HepG2 (cell line): ENCODE measurements at regions not wholly inside any gene's neighbourhood (a gene's known extent, or its start where the extent isn't known, plus 50 kb on each side); places are given as distances from the start of the nearest gene placed in this dataset.

Experiments
- ATAC-seq: fragments of 200-7000 bp; cut with Tn5 transposase; 3 replicates; pipeline ENCODE4 v1.9.1; 2020; ENCODE audit warnings: mild to moderate bottlenecking, moderate library complexity
- BruUV-seq: library from RNA; stranded (reverse); fragments of 400-500 nt; replicated peaks from 2 replicates; lab custom pipeline; 2021; lab: Mats Ljungman, UMichigan
- CTCF ChIA-PET: fragments of 300-600 bp; formaldehyde crosslinking; extraction: SDS; loops from one replicate; lab custom pipeline; 2021; ENCODE audit warnings: low total read pairs, inconsistent platforms, low intra/inter-chr PET ratio; lab: Yijun Ruan, JAX
- POLR2A ChIA-PET: fragments of 350-600 bp; sonication (Branson Sonifier 250); formaldehyde crosslinking; loops from one replicate; lab custom pipeline; 2020; ENCODE audit warnings: antibody characterized with exemption, inconsistent platforms; lab: Yijun Ruan, JAX
- DNase-seq: peaks from one replicate; pipeline ENCODE4 v3.0.0-alpha.2; 2015; ENCODE audit warnings: low spot score
- FAIRE-seq: peaks from 3 replicates; lab custom pipeline; 2011; peaks lifted over from hg19 to GRCh38; lab: Jason Lieb, UNC
- H2AFZ ChIP-seq: one replicate; pipeline ENCODE4 v1.6.1; 2011; ENCODE audit warnings: low read length, inconsistent platforms
- H3K27ac ChIP-seq: fragments of 300-600 bp; 3 replicates; pipeline ENCODE4 v1.8.0; 2011; ENCODE audit warnings: mixed run types, mild to moderate bottlenecking, mixed read lengths, low read length, inconsistent platforms; ENCODE audit not compliant: insufficient read depth; ENCODE audit errors: extremely low read length
- H3K27me3 ChIP-seq, 2 experiments: fragments of 200-600 bp in 1 of 2; 2 replicates in 1 of 2; 3 replicates in 1 of 2; pipeline versions ENCODE4 v1.6.0 to v1.8.0; 2011; ENCODE audit warnings: low read length in 2 of 2, mild to moderate bottlenecking in 2 of 2, moderate library complexity in 2 of 2, inconsistent platforms in 1 of 2; ENCODE audit not compliant: insufficient read depth in 2 of 2, control insufficient read depth in 1 of 2
- H3K36me3 ChIP-seq, 2 experiments: fragments of 200-600 bp in 1 of 2; replicated peaks in 1 of 2; 2 replicates in 1 of 2; 3 replicates in 1 of 2; pipeline versions ENCODE4 v1.5.1 to v1.8.0; 2011; ENCODE audit warnings: low read length in 2 of 2, inconsistent platforms in 1 of 2; ENCODE audit not compliant: insufficient read depth in 2 of 2, control insufficient read depth in 1 of 2
- H3K4me1 ChIP-seq: 2 replicates; pipeline ENCODE4 v1.5.1; 2012; ENCODE audit warnings: low read length, inconsistent platforms; ENCODE audit not compliant: insufficient read depth
- H3K4me2 ChIP-seq: 2 replicates; pipeline ENCODE4 v1.6.0; 2011; ENCODE audit warnings: low read depth, low read length, inconsistent platforms
- H3K4me3 ChIP-seq, 3 experiments: fragments of 200-600 bp in 1 of 3; sonication (generic), shearing (Covaris generic) in 1 of 3; replicated peaks in 1 of 3; 2 replicates each; pipeline ENCODE4 v1.5.1; 2011 to 2016; ENCODE audit warnings: low read length in 3 of 3, inconsistent platforms in 2 of 3, low read depth in 2 of 3, mild to moderate bottlenecking in 2 of 3, control low read depth in 1 of 3, mixed read lengths in 1 of 3; ENCODE audit not compliant: insufficient read depth in 1 of 3
- H3K79me2 ChIP-seq: one replicate; pipeline ENCODE4 v1.6.1; 2011; ENCODE audit warnings: low read length, inconsistent platforms; ENCODE audit not compliant: insufficient read depth
- H3K9ac ChIP-seq: 2 replicates; pipeline ENCODE4 v1.6.0; 2011; ENCODE audit warnings: mild to moderate bottlenecking, low read depth, low read length, inconsistent platforms; ENCODE audit not compliant: insufficient read depth
- H3K9me3 ChIP-seq: 2 replicates; pipeline ENCODE4 v1.5.1; 2012; ENCODE audit warnings: mild to moderate bottlenecking, low read length
- H4K20me1 ChIP-seq: 2 replicates; pipeline ENCODE4 v1.6.0; 2011; ENCODE audit warnings: inconsistent platforms, mild to moderate bottlenecking, low read length, moderate library complexity; ENCODE audit not compliant: insufficient read depth
- HNF1A ChIP-seq, 2 experiments: sonication (generic) in 1 of 2; formaldehyde crosslinking in 1 of 2; IDR thresholded peaks; 2 replicates each; pipeline versions ENCODE4 v1.4.0 to v1.6.1; 2016 to 2020; ENCODE audit warnings: borderline replicate concordance in 1 of 2, low read depth in 1 of 2, mild to moderate bottlenecking in 1 of 2, missing genetic modification reagents in 1 of 2
- MLX ChIP-seq: IDR thresholded peaks from 2 replicates; pipeline ENCODE4 v1.6.1; 2016
- PITX1 ChIP-seq: sonication (generic); formaldehyde crosslinking; IDR thresholded peaks from 2 replicates; pipeline ENCODE4 v1.5.1; 2020; ENCODE audit warnings: mild to moderate bottlenecking, missing genetic modification reagents
- RARG ChIP-seq: sonication (generic); formaldehyde crosslinking; IDR thresholded peaks from 2 replicates; pipeline ENCODE4 v1.4.0; 2020; ENCODE audit warnings: low read depth, mild to moderate bottlenecking, missing genetic modification reagents
- ZMAT3 ChIP-seq: sonication (generic); formaldehyde crosslinking; conservative IDR thresholded peaks from 2 replicates; pipeline ENCODE4 v1.7.0; 2021; ENCODE audit warnings: missing genetic modification reagents
- ZNF138 ChIP-seq: sonication (generic); formaldehyde crosslinking; IDR thresholded peaks from 2 replicates; pipeline ENCODE4 v1.5.0; 2020; ENCODE audit warnings: mild to moderate bottlenecking, low read depth, missing genetic modification reagents
- ZNF251 ChIP-seq: sonication (generic); formaldehyde crosslinking; IDR thresholded peaks from 2 replicates; pipeline ENCODE4 v1.9.0; 2021; ENCODE audit warnings: mild to moderate bottlenecking, missing genetic modification reagents
- ZSCAN30 ChIP-seq: sonication (generic); formaldehyde crosslinking; IDR thresholded peaks from 2 replicates; pipeline ENCODE4 v1.5.0; 2020; ENCODE audit warnings: mild to moderate bottlenecking, missing genetic modification reagents
- in situ Hi-C: cut with HindIII; loops from 2 replicates; pipeline ENCODE4 v1.10.0; 2017; ENCODE audit warnings: low pct_unique_long_range_greater_than_20kb; ENCODE audit not compliant: extremely low pct_ligation_motif_present
- intact Hi-C: fragments of 100-400 bp; cut with micrococcal nuclease; formaldehyde crosslinking; loops from one replicate; pipeline ENCODE4 v1.10.0; 2022; ENCODE audit not compliant: unreplicated experiment

- intact Hi-C loops, result no loop called here
- H3K9ac ChIP-seq, result no peak overlapping the region
- ChIA-PET CTCF (no interaction called here), POLR2A (no interaction called here)
- H3K27ac ChIP-seq, result no peak overlapping the region
- no peak for TF ChIP-seq HNF1A (IDR thresholded peaks at IDR 0.05; ENCODE audit: low read depth)
- no peak for TF ChIP-seq HNF1A (CRISPR knock-in tag; IDR thresholded peaks at IDR 0.05; ENCODE audit: borderline replicate concordance)
- no peak for TF ChIP-seq ZMAT3 (CRISPR knock-in tag)
- TF ChIP-seq ZSCAN30, result no peak
- TF ChIP-seq ZNF251 (CRISPR knock-in tag), result no peak
- no peak for TF ChIP-seq ZNF138 (CRISPR knock-in tag)
- TF ChIP-seq RARG (CRISPR knock-in tag), result no peak
- no peak for TF ChIP-seq PITX1 (CRISPR knock-in tag)
- no peak for TF ChIP-seq MLX
- H3K4me3 ChIP-seq, result no peak overlapping the region
- H3K36me3 ChIP-seq, result no peaks in the 10 kb centered on the region
- ATAC-seq (no peak), DNase-seq (no peak), FAIRE-seq (no peak)
- H2AFZ ChIP-seq, result no peak overlapping the region
- H3K4me2 ChIP-seq, result no peak overlapping the region
- no peaks in the 10 kb centered on the region for H4K20me1 ChIP-seq
- no peaks in the 10 kb centered on the region for H3K27me3 ChIP-seq
- H3K79me2 ChIP-seq, result no peaks in the 10 kb centered on the region
- no peaks in the 10 kb centered on the region for H3K9me3 ChIP-seq
- no peaks in the 10 kb centered on the region for H3K4me1 ChIP-seq
- in situ Hi-C loops, result no loop called here
- BruUV-seq, result no TSS peak
These were observed 90.5 kb upstream of the SLC24A3 start for GRCh38 chr20:19121916-19122315.
